ENCODE measurements at regions not wholly inside any gene's neighbourhood (a gene's known extent, or its start where the extent isn't known, plus 50 kb on each side); places are given as distances from the start of the nearest gene placed in this dataset.

DNA sequence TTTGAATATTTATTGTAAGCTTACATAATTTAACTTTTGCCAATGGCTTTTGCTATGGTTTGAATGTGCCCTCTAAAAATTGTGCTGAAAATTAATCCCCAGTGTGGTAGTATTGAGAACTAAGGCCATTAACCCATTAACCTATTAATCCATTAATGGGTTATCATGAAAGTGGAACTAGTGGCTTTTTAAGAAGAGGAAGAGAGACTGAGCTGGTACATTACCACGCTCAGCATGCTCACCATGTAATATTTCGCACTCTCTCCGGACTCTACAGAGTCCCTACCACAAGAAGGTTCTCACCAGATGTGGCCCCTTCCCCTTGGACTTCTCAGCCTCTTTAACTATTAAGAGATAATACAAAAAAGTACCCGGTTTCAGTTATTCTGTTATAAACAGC, 164.4 kb upstream of the ZRANB2 start:
- no peak for TF ChIP-seq POLR2A (IDR thresholded peaks at IDR 0.05)
- TF ChIP-seq CTCF (IDR thresholded peaks at IDR 0.05): no peak
- TF ChIP-seq POLR2AphosphoS5 (IDR thresholded peaks at IDR 0.05): no peak
